IMR-90 (cell line): ENCODE measurements at regions not wholly inside any gene's neighbourhood (a gene's known extent, or its start where the extent isn't known, plus 50 kb on each side); places are given as distances from the start of the nearest gene placed in this dataset.

ENCODE experiments used
- ATAC-seq: fragments of 200-7000 bp; cut with Tn5 transposase; 2 replicates; pipeline ENCODE4 v1.9.1; 2020; ENCODE audit warnings: low read depth, mild to moderate bottlenecking, moderate library complexity
- BruUV-seq: library from RNA; stranded (reverse); fragments of 400-500 nt; replicated peaks from 2 replicates; lab custom pipeline; 2021; lab: Mats Ljungman, UMichigan
- CTCF ChIA-PET: fragments of 300-600 bp; formaldehyde crosslinking; extraction: SDS; loops from one replicate; lab custom pipeline; 2021; ENCODE audit warnings: antibody characterized with exemption; lab: Yijun Ruan, JAX
- POLR2A ChIA-PET: fragments of 300-600 bp; sonication (Branson Sonifier 250); formaldehyde crosslinking; loops from one replicate; lab custom pipeline; 2022; ENCODE audit warnings: antibody characterized with exemption; ENCODE audit not compliant: unreplicated experiment; lab: Charles Lee
- DNase-seq: peaks from one replicate; pipeline ENCODE4 v3.0.0; 2013
- H2AFZ ChIP-seq: replicated peaks from 2 replicates; pipeline ENCODE3; 2013; ENCODE audit warnings: low read length, mild to moderate bottlenecking; ENCODE audit not compliant: poor library complexity
- H2AK5ac ChIP-seq: 2 replicates; pipeline ENCODE4 v1.6.1; 2013; ENCODE audit warnings: low read depth, low read length, inconsistent platforms
- H2AK9ac ChIP-seq: replicated peaks from 2 replicates; pipeline ENCODE3; 2013; ENCODE audit warnings: mild to moderate bottlenecking, low read depth, low read length, moderate library complexity; ENCODE audit not compliant: poor library complexity
- H2BK120ac ChIP-seq: 2 replicates; pipeline ENCODE4 v1.6.1; 2013; ENCODE audit warnings: low read depth, low read length, inconsistent platforms
- H2BK15ac ChIP-seq: 3 replicates; pipeline ENCODE4 v1.6.1; 2013; ENCODE audit warnings: low read depth, low read length, inconsistent platforms
- H2BK20ac ChIP-seq: 2 replicates; pipeline ENCODE4 v1.6.1; 2013; ENCODE audit warnings: low read depth, mild to moderate bottlenecking, inconsistent platforms, low read length, moderate library complexity
- H2BK5ac ChIP-seq: 2 replicates; pipeline ENCODE4 v1.6.1; 2013; ENCODE audit warnings: mild to moderate bottlenecking, low read depth, low read length, inconsistent platforms; ENCODE audit not compliant: poor library complexity, severe bottlenecking
- H3K14ac ChIP-seq: replicated peaks from 2 replicates; pipeline ENCODE4 v1.6.1; 2013; ENCODE audit warnings: low read depth, low read length, inconsistent platforms
- H3K18ac ChIP-seq: 2 replicates; pipeline ENCODE4 v1.6.1; 2013; ENCODE audit warnings: low read depth, low read length, control low read depth
- H3K23ac ChIP-seq: 2 replicates; pipeline ENCODE4 v1.6.1; 2013; ENCODE audit warnings: low read depth, low read length, inconsistent platforms
- H3K27ac ChIP-seq: 2 replicates; pipeline ENCODE4 v1.5.1; 2013; ENCODE audit warnings: mild to moderate bottlenecking, control low read depth, low read length; ENCODE audit not compliant: insufficient read depth
- H3K27me3 ChIP-seq: 2 replicates; pipeline ENCODE4 v1.6.1; 2013; ENCODE audit warnings: low read length; ENCODE audit not compliant: control insufficient read depth, insufficient read depth
- H3K36me3 ChIP-seq: 2 replicates; pipeline ENCODE4 v1.6.1; 2013; ENCODE audit warnings: low read length, mixed read lengths; ENCODE audit not compliant: control insufficient read depth, insufficient read depth
- H3K4ac ChIP-seq: 2 replicates; pipeline ENCODE4 v1.6.1; 2013; ENCODE audit warnings: low read depth, low read length, inconsistent platforms
- H3K4me1 ChIP-seq: 2 replicates; pipeline ENCODE4 v1.6.1; 2013; ENCODE audit warnings: low read length, mixed read lengths; ENCODE audit not compliant: control insufficient read depth, insufficient read depth
- H3K4me2 ChIP-seq: 2 replicates; pipeline ENCODE4 v1.6.1; 2013; ENCODE audit warnings: low read depth, mild to moderate bottlenecking, control low read depth, low read length, moderate library complexity
- H3K4me3 ChIP-seq: 2 replicates; pipeline ENCODE4 v1.5.1; 2013; ENCODE audit warnings: low read depth, mild to moderate bottlenecking, control low read depth, low read length, moderate library complexity; ENCODE audit not compliant: insufficient read depth
- H3K56ac ChIP-seq: 2 replicates; pipeline ENCODE4 v1.6.1; 2013; ENCODE audit warnings: low read length, inconsistent platforms; ENCODE audit not compliant: insufficient read depth; ENCODE audit errors: extremely low read depth
- H3K79me1 ChIP-seq, 2 experiments: 2 replicates each; pipeline ENCODE4 v1.6.1; 2013; ENCODE audit warnings: low read length in 2 of 2, inconsistent platforms in 1 of 2, low read depth in 1 of 2
- H3K9ac ChIP-seq: 2 replicates; pipeline ENCODE4 v1.6.1; 2013; ENCODE audit warnings: low read depth, low read length, control low read depth
- H3K9me1 ChIP-seq: 2 replicates; pipeline ENCODE4 v1.6.1; 2013; ENCODE audit warnings: low read length, inconsistent platforms; ENCODE audit not compliant: insufficient read depth
- H3K9me3 ChIP-seq: 2 replicates; pipeline ENCODE4 v1.6.1; 2013; ENCODE audit warnings: low read length; ENCODE audit not compliant: control insufficient read depth, insufficient read depth
- H4K20me1 ChIP-seq: 2 replicates; pipeline ENCODE4 v1.6.1; 2013; ENCODE audit warnings: low read length, inconsistent platforms; ENCODE audit not compliant: insufficient read depth
- H4K5ac ChIP-seq: 2 replicates; pipeline ENCODE4 v1.6.1; 2013; ENCODE audit warnings: mild to moderate bottlenecking, low read depth, low read length, control low read depth
- H4K8ac ChIP-seq, 2 experiments: 2 replicates each; pipeline ENCODE4 v1.6.1; 2013; ENCODE audit warnings: low read depth in 2 of 2, low read length in 2 of 2, control low read depth in 1 of 2, inconsistent platforms in 1 of 2
- H4K91ac ChIP-seq: 2 replicates; pipeline ENCODE4 v1.6.1; 2013; ENCODE audit warnings: low read depth, low read length, inconsistent platforms; ENCODE audit not compliant: insufficient read depth
- BHLHE40 ChIP-seq: fragments of 150-350 bp; IDR thresholded peaks from 2 replicates; pipeline ENCODE4 v1.6.1; 2016; ENCODE audit warnings: mild to moderate bottlenecking, low read depth, low read length
- CEBPB ChIP-seq: IDR thresholded peaks from 2 replicates; pipeline ENCODE4 v1.6.1; 2012; ENCODE audit warnings: low read depth, low read length, improper control_type of control experiment
- CHD1 ChIP-seq: IDR thresholded peaks from 2 replicates; pipeline ENCODE4 v1.6.1; 2012; ENCODE audit warnings: low read depth, low read length, improper control_type of control experiment
- FOS ChIP-seq: fragments of 150-350 bp; IDR thresholded peaks from 2 replicates; pipeline ENCODE4 v1.6.1; 2016; ENCODE audit warnings: low read depth, low read length
- MAFK ChIP-seq: IDR thresholded peaks from 2 replicates; pipeline ENCODE4 v1.6.1; 2012; ENCODE audit warnings: low read depth, low read length, improper control_type of control experiment
- MAZ ChIP-seq: IDR thresholded peaks from 2 replicates; pipeline ENCODE4 v1.6.1; 2012; ENCODE audit warnings: low read depth, mild to moderate bottlenecking, low read length, improper control_type of control experiment, moderate library complexity, borderline replicate concordance
- NFE2L2 ChIP-seq: fragments of 150-350 bp; IDR thresholded peaks from 2 replicates; pipeline ENCODE4 v1.6.1; 2016; ENCODE audit warnings: low read depth, mild to moderate bottlenecking, low read length
- POLR2A ChIP-seq: IDR thresholded peaks from 2 replicates; pipeline ENCODE4 v1.6.1; 2012; ENCODE audit warnings: mild to moderate bottlenecking, low read depth, low read length
- RCOR1 ChIP-seq: IDR thresholded peaks from 2 replicates; pipeline ENCODE4 v1.6.1; 2012; ENCODE audit warnings: mild to moderate bottlenecking, low read length, improper control_type of control experiment; ENCODE audit not compliant: insufficient replicate concordance
- SMC3 ChIP-seq: fragments of 150-350 bp; IDR thresholded peaks from 2 replicates; pipeline ENCODE4 v1.6.1; 2016; ENCODE audit warnings: low read depth, mild to moderate bottlenecking, antibody characterized with exemption, low read length, moderate library complexity
- WGBS, 2 experiments: methylation state at CpG; one replicate each; pipeline versions ENCODE4 v1.1.5 to v1.1.7; 2013; ENCODE audit warnings: missing lambda C conversion rate in 2 of 2; ENCODE audit not compliant: insufficient read length in 1 of 2; ENCODE audit errors: extremely low coverage in 2 of 2; 5-methylcytosine and 5-hydroxymethylcytosine counted together
- dilution Hi-C: fragments of 300-500 bp; cut with HindIII; formaldehyde crosslinking; loops from one replicate; pipeline ENCODE4 v1.14.3; 2018; ENCODE audit warnings: low sequenced_read_pairs; ENCODE audit not compliant: unreplicated experiment
- in situ Hi-C: fragments of 300-500 bp; cut with MboI; formaldehyde crosslinking; loops from 3 replicates; pipeline ENCODE4 v1.14.3; 2019; ENCODE audit warnings: low sequenced_read_pairs, inconsistent platforms, mixed read lengths
- intact Hi-C: fragments of 100-400 bp; cut with micrococcal nuclease; formaldehyde crosslinking; loops from 2 replicates; pipeline ENCODE4 v1.10.0; 2022
- TF ChIP-seq, protein P1 (sequence below): fragments of 150-350 bp; IDR thresholded peaks from 2 replicates; pipeline ENCODE4 v1.6.1; 2017; ENCODE audit warnings: mild to moderate bottlenecking, antibody characterized with exemption, low read length, low read depth
- TF ChIP-seq, protein P2 (sequence below): fragments of 150-350 bp; IDR thresholded peaks from 2 replicates; pipeline ENCODE4 v1.6.1; 2016; ENCODE audit warnings: low read depth, mild to moderate bottlenecking, low read length, moderate library complexity, borderline replicate concordance

DNA sequence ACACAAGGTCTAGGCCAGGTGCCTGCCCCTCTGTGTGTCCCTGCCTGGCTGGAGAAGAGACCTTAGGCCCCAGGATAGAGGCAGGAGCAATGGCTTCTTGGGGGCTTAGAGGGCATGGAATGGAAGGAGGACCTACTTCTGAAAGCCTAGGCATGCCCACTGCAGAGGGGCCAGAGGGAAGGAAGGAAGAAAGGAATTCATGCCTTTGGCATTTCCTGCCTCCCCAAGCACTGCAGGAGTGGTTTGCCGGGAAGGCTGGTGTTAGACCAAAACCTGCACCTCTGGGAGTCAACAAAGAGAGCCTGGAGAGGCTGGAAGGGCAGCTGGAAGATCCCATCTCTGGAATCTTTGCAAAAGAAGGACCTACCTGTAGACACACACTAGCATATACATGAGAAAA, 50.7 kb upstream of the KCNE2 start:
- H3K14ac ChIP-seq: peak overlapping the region; percentile 46; the same call in 1 of the 2 replicates
- no peak overlapping the region for H3K9ac ChIP-seq
- H2BK20ac ChIP-seq: peak overlapping the region; percentile 67; the same call in 1 of the 2 replicates
- peaks cover 13% of the 10 kb centered on the region for H3K27me3 ChIP-seq
- BruUV-seq: no TSS peak
- H4K91ac ChIP-seq: no peak overlapping the region
- peaks cover 3% of the 10 kb centered on the region; the same call in 1 of the 2 replicates for H3K9me1 ChIP-seq
- no peaks in the 10 kb centered on the region for H3K36me3 ChIP-seq
- H3K79me1 ChIP-seq: no peaks in the 10 kb centered on the region
- no peak overlapping the region for H2BK15ac ChIP-seq
- intact Hi-C loops (no loop called here), in situ Hi-C loops (no loop called here), dilution Hi-C loops (no loop called here)
- H4K8ac ChIP-seq: peak overlapping the region in 1 of 2 experiments; percentile 53; a peak in 2 of 4 replicates
- DNase-seq (peak; percentile 6), ATAC-seq (peak; percentile 57; the same call in 1 of the 2 replicates)
- peak overlapping the region; percentile 62 for H2AFZ ChIP-seq
- no CpG with 5 or more reads among the region's 1 CpG for WGBS, 2 experiments
- no peak overlapping the region for H3K56ac ChIP-seq
- H3K4ac ChIP-seq: peak overlapping the region; percentile 1; the same call in 1 of the 2 replicates
- ChIA-PET POLR2A (no interaction called here), CTCF (no interaction called here)
- no peak overlapping the region; the same call in 1 of the 2 replicates for H3K23ac ChIP-seq
- no peaks in the 10 kb centered on the region for H4K20me1 ChIP-seq
- H3K18ac ChIP-seq: no peak overlapping the region
- no peak overlapping the region for H3K27ac ChIP-seq
- no peak overlapping the region for H2BK5ac ChIP-seq
- H4K5ac ChIP-seq: no peak overlapping the region
- H2BK120ac ChIP-seq: peak overlapping the region; percentile 33; the same call in 1 of the 2 replicates
- TF ChIP-seq NFE2L2 (no peak), MAFK (no peak), CEBPB (no peak), CHD1 (no peak), SMC3 (no peak), RCOR1 (no peak), FOS (no peak), BHLHE40 (no peak), MAZ (no peak), POLR2A (no peak)
- TF ChIP-seq, protein P1, sequence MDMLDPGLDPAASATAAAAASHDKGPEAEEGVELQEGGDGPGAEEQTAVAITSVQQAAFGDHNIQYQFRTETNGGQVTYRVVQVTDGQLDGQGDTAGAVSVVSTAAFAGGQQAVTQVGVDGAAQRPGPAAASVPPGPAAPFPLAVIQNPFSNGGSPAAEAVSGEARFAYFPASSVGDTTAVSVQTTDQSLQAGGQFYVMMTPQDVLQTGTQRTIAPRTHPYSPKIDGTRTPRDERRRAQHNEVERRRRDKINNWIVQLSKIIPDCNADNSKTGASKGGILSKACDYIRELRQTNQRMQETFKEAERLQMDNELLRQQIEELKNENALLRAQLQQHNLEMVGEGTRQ: no peak
- TF ChIP-seq, protein P2, sequence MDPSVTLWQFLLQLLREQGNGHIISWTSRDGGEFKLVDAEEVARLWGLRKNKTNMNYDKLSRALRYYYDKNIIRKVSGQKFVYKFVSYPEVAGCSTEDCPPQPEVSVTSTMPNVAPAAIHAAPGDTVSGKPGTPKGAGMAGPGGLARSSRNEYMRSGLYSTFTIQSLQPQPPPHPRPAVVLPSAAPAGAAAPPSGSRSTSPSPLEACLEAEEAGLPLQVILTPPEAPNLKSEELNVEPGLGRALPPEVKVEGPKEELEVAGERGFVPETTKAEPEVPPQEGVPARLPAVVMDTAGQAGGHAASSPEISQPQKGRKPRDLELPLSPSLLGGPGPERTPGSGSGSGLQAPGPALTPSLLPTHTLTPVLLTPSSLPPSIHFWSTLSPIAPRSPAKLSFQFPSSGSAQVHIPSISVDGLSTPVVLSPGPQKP: no peak
- H3K4me1 ChIP-seq: no peaks in the 10 kb centered on the region
- no peak overlapping the region for H3K4me2 ChIP-seq
- H2AK5ac ChIP-seq: no peak overlapping the region; the same call in 1 of the 2 replicates
- H2AK9ac ChIP-seq: no peak overlapping the region
- H3K4me3 ChIP-seq: no peak overlapping the region
- H3K9me3 ChIP-seq: no peaks in the 10 kb centered on the region
